PC-3 (cell line): ENCODE measurements at regions not wholly inside any gene's neighbourhood (a gene's known extent, or its start where the extent isn't known, plus 50 kb on each side); places are given as distances from the start of the nearest gene placed in this dataset.

Source experiments
- EZH2 ChIP-seq: fragments of 300-600 bp; sonication (generic); IDR thresholded peaks from one replicate; pipeline ENCODE4 v1.6.1; 2017; ENCODE audit warnings: antibody characterized with exemption, mild to moderate bottlenecking, low read length; ENCODE audit not compliant: unreplicated experiment
- TF ChIP-seq, protein P1 (sequence below): fragments of 300-600 bp; sonication (generic); conservative IDR thresholded peaks from 2 replicates; pipeline ENCODE4 v1.5.1; 2017; ENCODE audit warnings: antibody characterized with exemption, low read depth, mild to moderate bottlenecking, low read length

DNA sequence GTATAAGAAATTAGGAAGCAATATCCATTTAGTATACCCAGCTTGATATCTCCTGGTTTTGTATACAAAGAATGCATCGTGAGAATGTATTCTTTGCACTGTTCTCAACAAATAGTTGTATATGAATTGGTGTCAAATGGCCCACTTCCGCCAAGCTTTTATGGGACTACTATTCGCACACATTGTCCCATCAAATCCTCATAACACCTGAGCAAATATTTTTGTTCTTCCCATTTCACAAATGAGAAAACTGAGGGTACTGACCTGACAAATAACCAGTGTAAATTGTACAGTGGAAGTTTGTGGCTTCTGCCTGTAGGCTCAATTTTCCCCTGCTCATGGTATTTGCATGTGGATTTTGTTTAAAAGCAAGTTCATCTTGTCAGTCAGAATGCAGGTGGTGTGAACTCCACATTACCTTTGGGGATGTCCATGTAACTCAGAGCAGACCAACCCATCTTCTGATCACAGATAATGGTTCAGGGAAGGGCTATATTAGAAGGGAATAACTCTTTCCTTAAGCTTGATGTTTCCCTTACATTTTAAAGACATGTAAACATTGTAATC lies 51.5 kb upstream of the FAM241A start:
- TF ChIP-seq, protein P1, sequence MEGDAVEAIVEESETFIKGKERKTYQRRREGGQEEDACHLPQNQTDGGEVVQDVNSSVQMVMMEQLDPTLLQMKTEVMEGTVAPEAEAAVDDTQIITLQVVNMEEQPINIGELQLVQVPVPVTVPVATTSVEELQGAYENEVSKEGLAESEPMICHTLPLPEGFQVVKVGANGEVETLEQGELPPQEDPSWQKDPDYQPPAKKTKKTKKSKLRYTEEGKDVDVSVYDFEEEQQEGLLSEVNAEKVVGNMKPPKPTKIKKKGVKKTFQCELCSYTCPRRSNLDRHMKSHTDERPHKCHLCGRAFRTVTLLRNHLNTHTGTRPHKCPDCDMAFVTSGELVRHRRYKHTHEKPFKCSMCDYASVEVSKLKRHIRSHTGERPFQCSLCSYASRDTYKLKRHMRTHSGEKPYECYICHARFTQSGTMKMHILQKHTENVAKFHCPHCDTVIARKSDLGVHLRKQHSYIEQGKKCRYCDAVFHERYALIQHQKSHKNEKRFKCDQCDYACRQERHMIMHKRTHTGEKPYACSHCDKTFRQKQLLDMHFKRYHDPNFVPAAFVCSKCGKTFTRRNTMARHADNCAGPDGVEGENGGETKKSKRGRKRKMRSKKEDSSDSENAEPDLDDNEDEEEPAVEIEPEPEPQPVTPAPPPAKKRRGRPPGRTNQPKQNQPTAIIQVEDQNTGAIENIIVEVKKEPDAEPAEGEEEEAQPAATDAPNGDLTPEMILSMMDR, result no peak
- no peak for TF ChIP-seq EZH2
